ENCODE measurements at regions not wholly inside any gene's neighbourhood (a gene's known extent, or its start where the extent isn't known, plus 50 kb on each side); places are given as distances from the start of the nearest gene placed in this dataset.
"Not testable (repeated sequence)": the region's sequence is repeated elsewhere in the genome, so short reads cannot be mapped to it uniquely, and the experiment has no call there.

GRCh38 chr5:102678267-102679058, 76.6 kb upstream of the PAM start:
- Histone ChIP-seq H3K4me3 (no peak overlapping the region), H3K27ac (no peak overlapping the region)
- no peak for TF ChIP-seq CTCF (IDR thresholded peaks at IDR 0.05)
- no peak for DNase-seq (ENCODE audit: low spot score)

- Histone ChIP-seq H3K4me3 (no peak overlapping the region), H3K27ac (no peak overlapping the region)
- DNase-seq (ENCODE audit: low spot score): no peak
- peak; percentile 55 for TF ChIP-seq CTCF (IDR thresholded peaks at IDR 0.05)
Observed at GRCh38 chr5:102681403-102681983, 73.6 kb upstream of the PAM start.

- DNase-seq (ENCODE audit: low spot score): no peak
- no peak overlapping the region for H3K27ac ChIP-seq
- TF ChIP-seq CTCF (IDR thresholded peaks at IDR 0.05): no peak
- H3K4me3 ChIP-seq: no peak overlapping the region
Observed at GRCh38 chr5:102682101-102682647, 72.9 kb upstream of the PAM start.

GRCh38 chr5:102688076-102688475, 67.0 kb upstream of the PAM start:
- not testable (repeated sequence) for H3K27ac ChIP-seq; DNase-seq (ENCODE audit: low spot score); H3K4me3 ChIP-seq

GRCh38 chr5:102688581-102689342, 66.3 kb upstream of the PAM start:
- H3K27ac ChIP-seq; H3K4me3 ChIP-seq; DNase-seq (ENCODE audit: low spot score): not testable (repeated sequence)

GRCh38 chr5:102690910-102691309, 64.2 kb upstream of the PAM start:
- no peak overlapping the region for H3K4me3 ChIP-seq
- TF ChIP-seq CTCF (IDR thresholded peaks at IDR 0.05): no peak
- no peak for DNase-seq (ENCODE audit: low spot score)
- H3K27ac ChIP-seq: no peak overlapping the region

GRCh38 chr5:102691434-102691833, 63.7 kb upstream of the PAM start:
- DNase-seq (ENCODE audit: low spot score): no peak
- H3K4me3 ChIP-seq: no peak overlapping the region
- no peak overlapping the region for H3K27ac ChIP-seq
- TF ChIP-seq CTCF (IDR thresholded peaks at IDR 0.05): no peak
